ENCODE measurements at regions not wholly inside any gene's neighbourhood (a gene's known extent, or its start where the extent isn't known, plus 50 kb on each side); places are given as distances from the start of the nearest gene placed in this dataset.
A peak's percentile ranks its signal among the peaks of the same experiment; 100 is the strongest.

DNA sequence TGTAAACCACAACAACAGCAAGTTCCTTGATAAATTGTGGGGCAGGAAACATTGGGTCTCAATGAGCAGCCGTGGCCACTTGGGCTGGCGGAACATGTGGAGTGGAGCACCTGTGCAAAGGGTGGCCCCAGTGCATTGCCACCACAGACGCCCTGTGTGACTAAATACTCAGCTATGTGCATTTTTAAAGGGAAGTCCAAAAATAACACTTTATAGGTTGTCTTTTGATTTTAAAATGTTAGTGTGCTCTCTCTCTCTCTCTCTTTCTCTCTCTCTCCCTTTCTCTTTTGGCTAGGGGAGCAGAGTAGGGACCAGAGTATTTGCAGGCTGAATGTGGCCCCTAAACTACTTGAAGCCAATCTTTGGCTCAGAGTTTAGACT is 236.3 kb downstream of the BCAS1 start:
- peaks cover 28% of the 10 kb centered on the region for H3K4me1 Mint-ChIP-seq
- no peaks in the 10 kb centered on the region for H3K9me3 ChIP-seq (ENCODE audit: control insufficient read depth, low read length, poor library complexity, severe bottlenecking)
- peak overlapping the region; percentile 95 for H3K27ac Mint-ChIP-seq
- H3K36me3 Mint-ChIP-seq (ENCODE audit: low read depth), result no peaks in the 10 kb centered on the region
- H3K4me3 Mint-ChIP-seq, result no peak overlapping the region
- ATAC-seq (no peak), DNase-seq (no peak)
- H3K27me3 Mint-ChIP-seq, result no peaks in the 10 kb centered on the region

DNA sequence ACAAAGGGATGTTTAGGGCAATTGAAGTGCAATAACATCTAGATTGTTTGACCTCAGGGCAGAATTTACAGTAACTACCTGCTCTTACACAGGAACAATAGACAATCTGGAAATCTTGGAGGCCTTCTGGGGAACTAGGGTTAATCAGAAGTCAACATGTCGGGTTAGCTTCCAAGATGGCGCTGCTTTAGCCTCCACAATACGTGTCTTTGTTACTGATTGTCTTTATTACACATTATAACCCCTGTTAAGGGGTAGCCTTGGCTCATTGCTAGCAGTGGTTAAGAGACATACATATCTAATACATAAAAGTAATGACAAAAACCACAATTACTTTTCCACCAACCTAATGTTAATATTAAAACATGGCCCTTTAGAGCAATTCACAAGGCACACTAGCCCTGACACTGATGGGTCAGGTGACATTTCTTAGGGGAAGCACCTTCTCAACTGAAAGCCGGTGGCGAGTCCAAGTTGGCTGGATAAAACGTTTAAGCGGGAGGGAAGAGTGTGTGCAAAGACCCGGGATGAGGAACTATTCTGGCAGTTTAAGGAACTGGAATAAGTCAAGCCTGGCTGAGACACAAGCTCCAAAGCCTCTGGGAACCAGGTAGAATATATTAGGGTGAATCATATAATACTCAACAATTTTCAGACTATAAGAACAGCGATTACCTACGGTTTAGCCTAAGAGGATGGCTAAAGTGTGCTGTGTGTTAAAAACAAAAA is 236.9 kb downstream of the BCAS1 start:
- ATAC-seq (no peak), DNase-seq (no peak)
- no peaks in the 10 kb centered on the region for H3K9me3 ChIP-seq (ENCODE audit: control insufficient read depth, low read length, poor library complexity, severe bottlenecking)
- Mint-ChIP-seq H3K4me3 (no peak overlapping the region), H3K27ac (peak overlapping the region; percentile 95), H3K27me3 (no peaks in the 10 kb centered on the region), H3K4me1 (peaks cover 28% of the 10 kb centered on the region), H3K36me3 (ENCODE audit: low read depth) (no peaks in the 10 kb centered on the region)

DNA sequence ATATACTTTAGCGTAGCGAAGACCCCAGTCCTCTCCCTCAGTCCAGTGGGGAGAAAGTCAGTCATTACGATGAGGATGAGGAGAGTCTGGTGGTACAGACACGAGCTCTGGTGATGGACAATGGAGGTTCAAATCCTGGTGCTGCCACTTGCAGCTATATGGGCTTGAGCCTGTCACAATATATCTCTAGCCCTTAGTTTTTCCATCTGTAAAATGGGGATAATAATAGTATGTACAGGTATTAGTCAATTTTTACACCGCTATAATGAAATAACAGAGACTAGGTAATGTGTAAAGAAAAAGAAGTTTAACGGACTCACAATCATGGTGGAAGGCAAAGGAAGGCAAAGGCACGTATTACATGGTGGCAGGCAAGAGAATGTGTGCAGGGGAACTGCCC is 237.9 kb downstream of the BCAS1 start:
- Mint-ChIP-seq H3K4me3 (no peak overlapping the region), H3K27ac (no peak overlapping the region)

DNA sequence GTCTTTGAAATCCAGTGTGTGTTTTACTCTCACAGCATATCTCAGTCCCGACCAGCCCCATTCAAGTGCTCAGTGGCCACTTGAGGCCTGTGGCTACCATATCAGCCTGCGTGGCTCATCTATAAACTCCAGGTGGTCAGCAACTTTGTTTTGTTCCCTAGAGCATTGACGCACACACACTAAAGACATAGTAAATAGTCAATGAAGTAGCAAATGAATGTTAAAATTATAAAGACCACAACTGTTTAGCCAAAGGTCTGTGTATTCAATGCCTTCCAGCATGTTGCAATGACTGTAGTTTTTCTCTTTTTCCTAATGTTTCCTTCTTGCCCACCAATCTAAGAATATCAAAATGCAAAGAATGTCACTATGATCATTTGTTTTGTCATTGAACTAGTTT is 238.2 kb upstream of the ZNF217 start:
- no peak for ATAC-seq
- peaks cover 27% of the 10 kb centered on the region for H3K4me1 Mint-ChIP-seq
- H3K27ac Mint-ChIP-seq, result no peak overlapping the region
- no peak overlapping the region for H3K4me3 Mint-ChIP-seq
- H3K36me3 Mint-ChIP-seq (ENCODE audit: low read depth), result no peaks in the 10 kb centered on the region
- DNase-seq, result no peak
- no peaks in the 10 kb centered on the region for H3K27me3 Mint-ChIP-seq
- H3K9me3 ChIP-seq (ENCODE audit: control insufficient read depth, low read length, poor library complexity, severe bottlenecking), result no peaks in the 10 kb centered on the region

More for the DNA sequence above, 237.9 kb downstream of the BCAS1 start:
- H3K27me3 Mint-ChIP-seq, result no peaks in the 10 kb centered on the region
- ATAC-seq (no peak), DNase-seq (no peak)
- peaks cover 30% of the 10 kb centered on the region for H3K4me1 Mint-ChIP-seq
- no peaks in the 10 kb centered on the region for H3K9me3 ChIP-seq (ENCODE audit: control insufficient read depth, low read length, poor library complexity, severe bottlenecking)
- no peaks in the 10 kb centered on the region for H3K36me3 Mint-ChIP-seq (ENCODE audit: low read depth)

DNA sequence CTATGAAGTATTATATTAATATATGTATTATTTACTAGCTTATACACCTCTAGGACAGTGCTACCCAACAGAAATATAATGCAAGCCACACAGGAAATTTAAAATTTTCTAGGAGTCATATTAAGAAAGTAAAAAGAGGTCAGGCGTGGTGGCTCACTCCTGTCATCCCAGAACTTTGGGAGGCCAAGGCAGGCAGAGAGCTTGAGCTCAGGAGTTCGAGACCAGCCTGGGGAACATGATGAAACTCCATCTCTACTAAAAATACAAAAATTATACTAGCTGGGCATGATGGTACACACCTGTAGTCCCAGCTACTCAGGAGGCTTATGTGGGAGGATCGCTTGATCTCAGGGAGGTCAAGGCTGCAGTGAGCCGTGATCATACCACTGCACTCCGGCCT is 237.6 kb upstream of the ZNF217 start:
- H3K27me3 Mint-ChIP-seq, result no peaks in the 10 kb centered on the region
- DNase-seq (no peak), ATAC-seq (no peak)
- H3K36me3 Mint-ChIP-seq (ENCODE audit: low read depth), result no peaks in the 10 kb centered on the region
- no peaks in the 10 kb centered on the region for H3K9me3 ChIP-seq (ENCODE audit: control insufficient read depth, low read length, poor library complexity, severe bottlenecking)
- H3K27ac Mint-ChIP-seq, result peak overlapping the region; percentile 94
- peaks cover 27% of the 10 kb centered on the region for H3K4me1 Mint-ChIP-seq
- no peak overlapping the region for H3K4me3 Mint-ChIP-seq

DNA sequence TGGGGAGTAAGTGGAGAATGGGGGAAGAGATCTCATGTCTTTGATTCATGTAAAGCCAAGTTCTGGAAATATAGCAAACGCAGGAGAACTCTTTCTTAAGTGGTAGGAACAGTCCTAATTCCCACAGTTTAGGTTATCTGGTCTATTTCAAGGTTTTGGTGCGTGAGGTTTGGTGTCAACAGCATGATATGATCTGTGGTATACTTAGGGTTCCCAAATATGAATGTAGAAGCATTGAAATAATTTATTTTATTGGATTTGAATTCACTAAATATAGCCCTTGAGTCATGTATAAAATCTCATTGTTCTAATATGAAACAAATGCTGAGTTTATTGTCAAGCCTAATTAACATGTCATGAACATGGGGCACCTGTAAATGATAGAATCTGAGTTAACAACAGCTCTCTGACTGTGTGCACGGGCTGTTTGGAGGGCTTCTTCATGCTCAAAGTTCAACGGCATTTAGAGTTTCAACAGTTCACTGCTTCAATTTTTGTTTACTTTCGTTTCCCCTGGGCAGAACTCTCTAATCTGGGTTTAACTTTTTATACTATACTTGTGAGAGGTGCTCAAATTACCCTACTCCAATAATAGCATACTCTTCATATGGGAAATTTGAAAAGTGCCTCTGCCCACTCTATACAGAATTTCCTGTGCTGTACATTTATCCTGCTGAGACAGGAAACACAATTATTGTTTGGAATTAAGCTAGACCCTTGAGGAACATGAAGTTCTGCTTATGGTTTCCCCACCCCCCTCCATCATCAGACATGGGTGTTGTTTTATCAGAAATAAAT is 236.3 kb upstream of the ZNF217 start:
- H3K4me3 Mint-ChIP-seq, result peak overlapping the region; percentile 89
- no peaks in the 10 kb centered on the region for H3K27me3 Mint-ChIP-seq
- no peaks in the 10 kb centered on the region for H3K36me3 Mint-ChIP-seq (ENCODE audit: low read depth)
- DNase-seq (no peak), ATAC-seq (peak; percentile 55)
- H3K9me3 ChIP-seq (ENCODE audit: control insufficient read depth, low read length, poor library complexity, severe bottlenecking), result no peaks in the 10 kb centered on the region
- H3K27ac Mint-ChIP-seq, result peak overlapping the region; percentile 94
- peaks cover 20% of the 10 kb centered on the region for H3K4me1 Mint-ChIP-seq

DNA sequence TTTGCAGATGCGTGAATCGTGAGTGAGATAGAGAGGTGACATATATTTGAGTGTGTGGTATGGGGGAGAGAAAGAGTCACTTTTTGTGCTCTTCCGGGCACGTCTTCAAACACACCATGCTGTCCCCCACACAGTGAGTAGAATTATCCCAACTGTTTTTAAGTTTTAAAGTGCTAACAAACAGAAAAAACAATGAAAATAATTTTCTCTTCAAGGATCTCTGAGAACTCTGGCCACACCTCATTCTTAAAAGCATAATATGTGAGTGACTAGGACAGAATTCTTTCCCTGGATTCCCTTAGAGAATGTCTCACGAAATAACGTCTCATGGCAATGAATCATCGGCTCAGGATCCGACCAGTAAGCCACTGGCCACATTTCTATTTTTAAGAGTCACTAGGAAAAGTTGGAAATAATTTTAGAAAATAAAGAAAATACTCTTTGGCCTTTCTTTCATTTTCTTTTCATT is 235.7 kb upstream of the ZNF217 start:
- H3K9me3 ChIP-seq (ENCODE audit: control insufficient read depth, low read length, poor library complexity, severe bottlenecking), result no peaks in the 10 kb centered on the region
- Mint-ChIP-seq H3K4me1 (peaks cover 20% of the 10 kb centered on the region), H3K27ac (peak overlapping the region; percentile 94), H3K4me3 (peak overlapping the region; percentile 89), H3K27me3 (no peaks in the 10 kb centered on the region), H3K36me3 (ENCODE audit: low read depth) (no peaks in the 10 kb centered on the region)
- ATAC-seq (peak; percentile 58), DNase-seq (no peak)

DNA sequence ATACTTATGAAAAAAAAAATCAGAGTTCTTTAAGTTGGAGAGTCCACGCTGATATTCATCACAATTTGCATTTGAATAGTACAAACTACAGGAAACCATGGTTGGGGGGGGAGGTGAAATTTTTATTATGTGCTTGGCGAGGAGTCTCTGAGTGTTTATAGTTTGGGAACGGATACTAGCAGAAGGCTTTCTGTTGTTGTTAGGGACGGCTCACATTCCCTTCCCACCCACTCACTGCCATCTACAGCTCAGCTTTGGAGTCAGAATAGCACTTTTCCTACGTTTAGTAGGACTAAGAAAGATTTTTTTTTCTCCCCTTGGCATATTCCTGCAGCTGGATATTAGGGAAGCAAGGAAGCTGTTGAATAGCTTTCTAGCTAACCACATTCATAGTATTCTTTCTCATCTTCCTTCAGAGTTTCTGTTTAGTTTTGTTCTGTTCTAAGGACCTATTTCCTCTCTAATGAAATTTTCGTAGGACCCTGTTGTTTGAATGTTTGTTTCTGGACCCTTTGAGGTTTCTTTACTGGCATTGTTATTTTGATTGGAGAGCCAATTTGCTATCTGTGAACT is 235.1 kb upstream of the ZNF217 start:
- DNase-seq, result no peak
- no peaks in the 10 kb centered on the region for H3K9me3 ChIP-seq (ENCODE audit: control insufficient read depth, low read length, poor library complexity, severe bottlenecking)
- Mint-ChIP-seq H3K4me1 (peaks cover 20% of the 10 kb centered on the region), H3K27ac (peak overlapping the region; percentile 94), H3K4me3 (peak overlapping the region; percentile 89), H3K27me3 (no peaks in the 10 kb centered on the region), H3K36me3 (ENCODE audit: low read depth) (no peaks in the 10 kb centered on the region)
- no peak for ATAC-seq

DNA sequence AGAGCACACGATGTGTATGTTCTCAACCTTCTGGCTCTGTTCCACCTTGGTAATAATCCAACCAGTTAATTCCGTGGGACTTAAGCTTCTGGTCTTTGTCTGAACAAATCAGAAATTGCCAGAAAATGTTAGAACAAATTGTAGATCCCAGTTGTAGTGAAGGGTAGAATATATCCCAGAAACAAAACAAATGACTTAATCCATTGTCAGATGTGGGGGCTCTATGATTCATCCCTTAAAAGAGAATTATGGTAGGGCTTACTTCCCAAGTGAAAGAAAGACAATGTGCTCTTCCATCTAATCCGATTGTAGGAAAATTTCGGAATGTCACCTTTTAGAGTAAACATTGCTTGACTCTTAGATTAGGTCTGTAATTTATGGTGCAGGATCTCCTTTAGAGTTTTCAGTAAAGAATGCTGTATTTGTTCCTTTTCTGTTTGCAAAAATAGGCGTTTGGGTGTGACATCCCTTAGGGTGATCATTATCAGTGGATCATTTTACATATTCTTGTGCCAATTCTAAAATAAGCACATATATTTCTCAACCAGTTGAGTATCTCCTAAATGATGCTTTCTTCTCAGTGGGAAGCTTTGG is 234.5 kb upstream of the ZNF217 start:
- H3K36me3 Mint-ChIP-seq (ENCODE audit: low read depth), result no peaks in the 10 kb centered on the region
- ATAC-seq, result no peak
- no peaks in the 10 kb centered on the region for H3K9me3 ChIP-seq (ENCODE audit: control insufficient read depth, low read length, poor library complexity, severe bottlenecking)
- peak overlapping the region; percentile 89 for H3K4me3 Mint-ChIP-seq
- no peak for DNase-seq
- H3K27ac Mint-ChIP-seq, result peak overlapping the region; percentile 94
- H3K27me3 Mint-ChIP-seq, result no peaks in the 10 kb centered on the region
- H3K4me1 Mint-ChIP-seq, result peaks cover 20% of the 10 kb centered on the region

DNA sequence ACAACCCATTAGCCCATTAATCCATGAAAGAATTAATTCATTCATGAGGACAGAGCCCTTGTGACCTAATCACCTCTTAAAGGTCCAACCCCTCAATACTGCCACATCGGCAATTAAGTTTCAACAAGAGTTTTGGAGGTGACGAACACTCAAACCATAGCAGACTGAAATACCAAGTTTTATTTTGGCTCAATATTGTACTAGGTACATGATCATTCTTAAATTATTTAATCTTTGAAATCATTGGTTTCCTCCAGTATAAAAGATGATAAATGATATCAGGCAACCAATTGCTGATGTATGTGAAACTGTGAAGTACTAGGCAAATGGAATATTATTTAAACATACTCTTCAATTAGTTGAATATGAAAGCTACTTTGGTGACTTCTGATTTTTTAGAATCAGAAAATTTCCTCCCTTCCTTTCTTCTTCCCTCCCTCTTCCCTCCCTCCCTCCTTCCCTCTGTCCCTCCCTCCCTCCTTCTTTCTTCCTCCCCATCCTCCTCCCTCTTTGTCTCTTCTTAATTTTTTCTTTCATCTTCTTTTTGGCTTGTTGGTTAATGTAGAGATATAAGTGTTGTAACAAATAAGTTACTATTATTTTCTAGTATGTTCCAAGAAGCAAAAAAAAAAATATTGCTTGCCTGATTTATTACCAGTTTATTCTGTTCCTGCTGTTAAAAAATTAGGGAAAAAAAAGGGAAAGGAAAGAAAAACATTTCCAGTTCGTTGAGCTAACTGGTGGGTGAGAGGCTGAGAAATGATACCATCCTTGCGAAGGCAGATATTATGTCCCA is 233.9 kb upstream of the ZNF217 start:
- H3K4me3 Mint-ChIP-seq, result no peak overlapping the region

DNA sequence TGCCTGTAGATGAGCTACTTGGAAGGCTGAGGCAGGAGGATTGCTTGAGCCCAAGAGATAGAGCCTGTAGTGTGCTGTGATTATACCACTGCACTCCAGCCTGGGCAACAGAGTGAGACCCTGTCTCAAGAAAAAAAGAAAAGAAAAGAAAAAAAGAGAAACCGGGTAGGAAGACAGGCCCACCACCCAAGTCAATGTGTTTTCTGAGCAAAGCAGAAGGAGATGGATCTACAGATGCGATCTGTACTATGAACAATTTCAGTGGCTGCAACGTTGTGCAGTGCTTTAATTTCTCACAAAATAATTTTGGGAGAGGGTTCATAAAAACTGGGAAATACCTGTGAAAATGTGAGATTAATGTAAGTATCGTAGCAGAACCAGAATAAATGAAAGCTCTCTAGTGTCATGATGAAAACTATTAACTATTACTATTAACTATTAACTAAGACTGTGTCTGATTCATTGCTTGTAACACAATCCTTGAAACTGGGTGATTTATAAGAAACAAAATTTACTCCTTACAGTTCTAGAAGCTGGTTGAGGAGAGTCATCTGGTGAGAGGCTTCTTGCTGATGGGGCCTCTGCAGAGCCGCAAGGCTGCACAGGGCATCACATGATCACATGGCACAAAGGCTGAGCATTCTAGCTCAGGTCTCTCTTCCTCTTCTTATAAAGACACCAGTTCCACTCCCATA is 233.1 kb upstream of the ZNF217 start:
- ATAC-seq, result peak; percentile 41
- no peak overlapping the region for H3K4me3 Mint-ChIP-seq

More for the DNA sequence above, 233.9 kb upstream of the ZNF217 start:
- Mint-ChIP-seq H3K36me3 (ENCODE audit: low read depth) (no peaks in the 10 kb centered on the region), H3K4me1 (peaks cover 20% of the 10 kb centered on the region), H3K27me3 (no peaks in the 10 kb centered on the region), H3K27ac (peak overlapping the region; percentile 1)
- H3K9me3 ChIP-seq (ENCODE audit: control insufficient read depth, low read length, poor library complexity, severe bottlenecking), result no peaks in the 10 kb centered on the region
- DNase-seq (no peak), ATAC-seq (no peak)

DNA sequence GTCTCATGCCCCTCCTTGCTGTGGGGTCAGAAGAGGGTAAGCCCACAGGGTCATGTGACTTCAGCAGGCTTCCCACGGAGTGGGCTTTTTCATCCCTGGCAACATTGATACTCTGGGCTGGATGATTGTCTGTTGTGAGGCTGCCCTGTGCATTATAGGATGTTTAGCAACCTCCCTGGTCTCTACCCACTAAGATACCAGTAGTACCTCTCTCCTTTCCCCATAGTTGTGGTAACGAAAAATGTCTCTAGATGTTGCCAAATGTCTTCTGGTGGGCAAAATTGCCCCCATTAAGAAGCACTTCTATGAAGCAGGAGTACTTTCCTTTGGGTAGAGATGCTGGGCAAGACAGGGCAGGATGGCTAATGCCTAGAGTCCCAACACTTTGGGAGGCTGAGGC is 232.5 kb upstream of the ZNF217 start:
- Mint-ChIP-seq H3K27me3 (no peaks in the 10 kb centered on the region), H3K4me3 (no peak overlapping the region), H3K27ac (peak overlapping the region; percentile 29), H3K36me3 (ENCODE audit: low read depth) (no peaks in the 10 kb centered on the region), H3K4me1 (peaks cover 20% of the 10 kb centered on the region)
- no peak for ATAC-seq
- no peak for DNase-seq
- H3K9me3 ChIP-seq (ENCODE audit: control insufficient read depth, low read length, poor library complexity, severe bottlenecking), result no peaks in the 10 kb centered on the region

More for the DNA sequence above, 233.1 kb upstream of the ZNF217 start:
- H3K27ac Mint-ChIP-seq, result no peak overlapping the region
- no peaks in the 10 kb centered on the region for H3K36me3 Mint-ChIP-seq (ENCODE audit: low read depth)
- peaks cover 20% of the 10 kb centered on the region for H3K4me1 Mint-ChIP-seq
- no peak for DNase-seq
- no peaks in the 10 kb centered on the region for H3K9me3 ChIP-seq (ENCODE audit: control insufficient read depth, low read length, poor library complexity, severe bottlenecking)
- no peaks in the 10 kb centered on the region for H3K27me3 Mint-ChIP-seq

All from T-helper 17 cell (primary cell).